HG03575 (cell line): ENCODE measurements at regions not wholly inside any gene's neighbourhood (a gene's known extent, or its start where the extent isn't known, plus 50 kb on each side); places are given as distances from the start of the nearest gene placed in this dataset.

Experiments used
- ATAC-seq: cut with Tn5 transposase; IDR thresholded peaks from one replicate; pipeline ENCODE4 v1.9.1; 2021; ENCODE audit not compliant: unreplicated experiment, insufficient number of reproducible peaks, low FRiP score; ENCODE audit errors: extremely low read depth

GRCh38 chr5:145198525-145199260 is 636.4 kb downstream of the PRELID2 start:
- ATAC-seq = no peak

- no peak for ATAC-seq
These were observed 645.4 kb downstream of the PRELID2 start for GRCh38 chr5:145189746-145190145.

- no peak for ATAC-seq
These were observed 654.8 kb downstream of the PRELID2 start for GRCh38 chr5:145180371-145180770.

GRCh38 chr5:145178641-145179523 is 656.3 kb downstream of the PRELID2 start:
- no peak for ATAC-seq

GRCh38 chr5:145176041-145176440 is 659.1 kb downstream of the PRELID2 start:
- no peak for ATAC-seq

- ATAC-seq = no peak
These were observed 669.0 kb downstream of the PRELID2 start for GRCh38 chr5:145166110-145166509.

GRCh38 chr5:145163876-145164275 is 671.3 kb downstream of the PRELID2 start:
- no peak for ATAC-seq

- no peak for ATAC-seq
These were observed 672.5 kb downstream of the PRELID2 start for GRCh38 chr5:145162626-145163025.

- no peak for ATAC-seq
These were observed 673.8 kb downstream of the PRELID2 start for GRCh38 chr5:145161391-145161790.

- ATAC-seq = no peak
These were observed 674.5 kb downstream of the PRELID2 start for GRCh38 chr5:145160679-145161078.

- no peak for ATAC-seq
These were observed 676.4 kb downstream of the PRELID2 start for GRCh38 chr5:145158730-145159129.

GRCh38 chr5:145157841-145158240 is 677.3 kb downstream of the PRELID2 start:
- no peak for ATAC-seq

- no peak for ATAC-seq
These were observed 693.6 kb downstream of the PRELID2 start for GRCh38 chr5:145141534-145141933.

- ATAC-seq = no peak
These were observed 704.1 kb downstream of the PRELID2 start for GRCh38 chr5:145130996-145131395.

GRCh38 chr5:145129797-145130196 is 705.3 kb downstream of the PRELID2 start:
- ATAC-seq = no peak

GRCh38 chr5:145124806-145125205 is 710.3 kb downstream of the PRELID2 start:
- no peak for ATAC-seq

GRCh38 chr5:145118611-145119010 is 716.5 kb downstream of the PRELID2 start:
- ATAC-seq = no peak

- ATAC-seq = no peak
These were observed 717.0 kb downstream of the PRELID2 start for GRCh38 chr5:145118127-145118526.

- no peak for ATAC-seq
These were observed 717.9 kb downstream of the PRELID2 start for GRCh38 chr5:145117285-145117684.

- ATAC-seq = no peak
These were observed 723.7 kb downstream of the PRELID2 start for GRCh38 chr5:145111420-145111819.
